SU-DHL-6 (cell line): ENCODE measurements at regions not wholly inside any gene's neighbourhood (a gene's known extent, or its start where the extent isn't known, plus 50 kb on each side); places are given as distances from the start of the nearest gene placed in this dataset.

Experiments used
- EZH2phosphoT487 ChIP-seq: fragments of 200-600 bp; sonication (generic), shearing (Covaris generic); conservative IDR thresholded peaks from 2 replicates; pipeline ENCODE4 v1.6.1; 2018; ENCODE audit warnings: mild to moderate bottlenecking, antibody characterized with exemption, low read length, moderate library complexity, mixed read lengths
- TF ChIP-seq, protein P1 (sequence below): fragments of 200-600 bp; sonication (generic); IDR thresholded peaks from one replicate; pipeline ENCODE4 v1.5.1; 2017; ENCODE audit warnings: antibody characterized with exemption, mild to moderate bottlenecking, low read length, moderate library complexity; ENCODE audit not compliant: insufficient read depth, poor library complexity, severe bottlenecking

DNA sequence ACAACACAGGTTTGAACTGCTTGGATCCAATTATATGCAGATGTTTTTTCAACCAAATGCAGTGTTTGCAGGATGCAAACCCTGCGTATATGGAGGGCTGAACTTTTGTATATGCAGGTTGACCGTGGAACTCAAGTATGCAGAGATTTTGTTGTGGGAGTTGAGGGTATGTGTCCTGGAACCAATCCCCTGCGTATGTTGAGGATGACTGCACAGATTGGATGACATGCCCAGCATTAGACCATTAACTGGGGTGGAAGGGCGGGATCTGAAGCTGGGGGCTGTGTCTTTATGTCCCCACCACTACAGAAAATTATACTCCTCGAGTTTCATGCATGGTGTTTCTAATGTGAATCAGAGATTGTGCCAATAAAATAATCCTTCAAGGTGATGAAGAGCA is 162.2 kb upstream of the RMST start:
- TF ChIP-seq, protein P1, sequence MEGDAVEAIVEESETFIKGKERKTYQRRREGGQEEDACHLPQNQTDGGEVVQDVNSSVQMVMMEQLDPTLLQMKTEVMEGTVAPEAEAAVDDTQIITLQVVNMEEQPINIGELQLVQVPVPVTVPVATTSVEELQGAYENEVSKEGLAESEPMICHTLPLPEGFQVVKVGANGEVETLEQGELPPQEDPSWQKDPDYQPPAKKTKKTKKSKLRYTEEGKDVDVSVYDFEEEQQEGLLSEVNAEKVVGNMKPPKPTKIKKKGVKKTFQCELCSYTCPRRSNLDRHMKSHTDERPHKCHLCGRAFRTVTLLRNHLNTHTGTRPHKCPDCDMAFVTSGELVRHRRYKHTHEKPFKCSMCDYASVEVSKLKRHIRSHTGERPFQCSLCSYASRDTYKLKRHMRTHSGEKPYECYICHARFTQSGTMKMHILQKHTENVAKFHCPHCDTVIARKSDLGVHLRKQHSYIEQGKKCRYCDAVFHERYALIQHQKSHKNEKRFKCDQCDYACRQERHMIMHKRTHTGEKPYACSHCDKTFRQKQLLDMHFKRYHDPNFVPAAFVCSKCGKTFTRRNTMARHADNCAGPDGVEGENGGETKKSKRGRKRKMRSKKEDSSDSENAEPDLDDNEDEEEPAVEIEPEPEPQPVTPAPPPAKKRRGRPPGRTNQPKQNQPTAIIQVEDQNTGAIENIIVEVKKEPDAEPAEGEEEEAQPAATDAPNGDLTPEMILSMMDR, result no peak
- no peak for TF ChIP-seq EZH2phosphoT487
